Right renal cortex interstitium (tissue), 3 donors: ENCODE measurements at regions not wholly inside any gene's neighbourhood (a gene's known extent, or its start where the extent isn't known, plus 50 kb on each side); places are given as distances from the start of the nearest gene placed in this dataset.
"Not testable (repeated sequence)": the region's sequence is repeated elsewhere in the genome, so short reads cannot be mapped to it uniquely, and the experiment has no call there.

Experiments used
- DNase-seq, 3 donors: peaks; one replicate each; pipeline ENCODE4 v3.0.0-alpha.2; 2013; ENCODE audit warnings: low read depth in 3 of 3, low spot score in 2 of 3

DNA sequence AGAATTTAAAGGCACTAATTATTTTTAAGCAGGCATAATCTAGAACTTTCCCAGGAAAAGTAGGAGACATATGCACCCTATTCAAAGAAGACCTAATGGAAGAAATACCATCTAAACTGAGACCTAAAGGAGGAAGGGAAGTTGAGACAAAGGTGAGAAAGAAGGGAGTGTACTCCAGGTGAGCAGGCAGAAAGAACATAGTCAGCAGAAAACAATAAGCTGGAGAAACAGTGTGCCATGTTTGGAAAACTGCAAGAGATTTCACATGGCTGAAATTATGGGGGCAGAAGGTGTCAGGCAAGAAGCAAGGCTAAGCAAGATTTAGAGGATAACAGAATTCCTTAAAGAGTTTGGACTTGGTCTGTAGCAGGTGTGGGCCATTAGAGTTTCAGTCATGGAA lies 167.0 kb upstream of the USP25 start:
- DNase-seq = no peak

DNA sequence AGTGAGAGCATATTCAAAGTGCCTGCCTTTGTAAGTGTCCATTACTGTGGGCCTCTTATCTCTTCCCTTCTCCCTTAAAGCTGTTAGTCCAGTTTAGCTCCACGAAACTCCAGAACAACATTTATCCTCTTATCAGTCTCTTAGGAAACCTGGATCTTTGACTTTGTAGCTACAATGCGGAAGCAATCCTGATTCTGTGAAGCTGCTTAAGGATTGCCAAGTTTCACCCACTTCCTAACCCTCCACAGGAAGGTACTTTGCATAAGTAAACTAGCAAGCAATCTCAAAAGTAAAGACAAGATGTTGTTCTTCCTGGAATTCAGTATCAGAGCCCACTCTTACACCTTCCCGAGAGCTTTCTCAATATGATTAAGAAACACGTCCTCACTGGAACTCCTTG lies 164.9 kb upstream of the USP25 start:
- no peak for DNase-seq

DNA sequence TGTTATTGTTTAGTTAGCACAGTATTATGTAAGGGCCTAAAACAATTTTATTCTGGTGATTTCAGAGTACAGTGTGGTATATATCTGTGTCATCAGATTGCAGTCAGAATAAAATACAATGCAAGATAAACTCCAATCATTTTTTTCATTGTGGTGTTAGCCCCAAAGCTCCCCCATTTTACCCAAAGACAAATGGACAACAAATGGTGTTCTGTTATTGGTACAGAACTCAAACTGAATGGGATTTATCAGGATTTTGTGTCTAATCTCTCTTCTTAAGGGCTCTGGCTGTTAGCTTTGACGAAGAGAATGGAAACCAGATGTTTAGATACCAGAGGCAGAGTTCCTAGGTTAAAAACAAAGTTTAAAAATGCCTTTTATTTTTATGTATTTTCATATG lies 163.1 kb upstream of the USP25 start:
- DNase-seq = no peak

DNA sequence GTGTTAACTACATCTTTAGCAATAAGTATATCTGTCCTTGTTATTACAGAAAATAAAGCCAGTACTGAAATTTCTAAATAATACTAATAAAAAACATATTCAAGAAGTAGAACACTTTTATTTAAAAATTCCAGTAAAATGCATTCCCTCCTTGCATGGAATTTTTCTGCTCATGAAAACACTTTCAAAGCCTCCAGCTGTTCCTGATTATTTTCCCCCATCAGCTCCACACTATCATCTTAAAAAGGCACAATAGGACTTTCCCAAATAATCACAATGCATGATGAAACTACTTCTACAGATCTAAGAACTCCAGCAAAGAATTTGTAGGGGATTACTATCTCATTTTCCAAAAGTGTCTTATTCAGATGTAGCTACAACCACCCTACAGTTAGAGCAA lies 162.6 kb upstream of the USP25 start:
- no peak for DNase-seq

DNA sequence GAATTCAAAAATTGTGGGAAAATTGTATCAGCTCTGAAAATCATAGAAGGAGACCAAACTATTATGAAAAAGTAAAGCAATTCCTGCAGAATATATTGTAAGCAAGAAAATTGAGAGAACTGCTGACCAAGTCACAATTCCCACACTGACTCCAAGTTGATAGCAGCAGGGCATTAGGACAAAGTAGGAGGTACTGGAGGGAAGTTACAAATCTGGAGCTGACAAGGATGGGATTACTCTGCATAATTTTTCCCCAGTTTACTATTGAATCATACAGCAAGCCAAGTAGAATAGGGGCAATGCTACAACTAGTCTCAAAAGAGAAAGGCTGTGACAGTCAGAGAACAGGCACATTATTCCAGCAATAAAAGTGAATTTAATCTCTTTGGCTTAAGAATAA lies 161.3 kb upstream of the USP25 start:
- no peak for DNase-seq

DNA sequence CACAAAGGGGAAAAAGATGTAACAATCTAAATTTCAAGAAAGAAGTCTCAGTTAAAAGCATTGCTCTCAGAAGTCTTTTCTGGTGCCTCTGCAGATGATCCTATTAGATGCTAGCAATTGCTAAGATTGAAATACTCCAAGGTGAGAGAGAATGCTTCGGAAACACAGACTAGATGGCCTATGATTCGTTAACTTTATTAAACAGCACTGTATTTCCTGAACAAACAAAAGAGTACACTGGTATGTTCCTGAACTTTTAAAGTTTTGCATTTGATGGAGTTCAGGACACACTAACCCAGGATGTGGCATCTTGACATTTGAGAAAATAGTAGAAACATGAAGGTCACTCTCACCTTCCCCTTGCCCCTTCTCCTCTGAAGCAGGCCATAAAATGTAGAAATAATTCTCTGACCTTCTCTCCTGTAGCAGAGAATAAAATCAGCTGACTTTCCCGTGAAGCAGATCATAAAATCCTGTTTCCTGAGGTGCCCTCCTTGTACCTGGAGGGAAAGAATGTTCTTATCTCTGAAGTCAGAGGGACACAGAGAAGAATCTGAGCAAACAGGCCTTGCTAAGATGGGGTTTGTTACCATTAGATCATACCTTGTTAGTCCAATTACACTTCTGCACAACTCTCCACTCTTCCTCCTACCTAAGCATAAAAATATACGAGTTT lies 142.9 kb upstream of the USP25 start:
- no peak for DNase-seq

DNA sequence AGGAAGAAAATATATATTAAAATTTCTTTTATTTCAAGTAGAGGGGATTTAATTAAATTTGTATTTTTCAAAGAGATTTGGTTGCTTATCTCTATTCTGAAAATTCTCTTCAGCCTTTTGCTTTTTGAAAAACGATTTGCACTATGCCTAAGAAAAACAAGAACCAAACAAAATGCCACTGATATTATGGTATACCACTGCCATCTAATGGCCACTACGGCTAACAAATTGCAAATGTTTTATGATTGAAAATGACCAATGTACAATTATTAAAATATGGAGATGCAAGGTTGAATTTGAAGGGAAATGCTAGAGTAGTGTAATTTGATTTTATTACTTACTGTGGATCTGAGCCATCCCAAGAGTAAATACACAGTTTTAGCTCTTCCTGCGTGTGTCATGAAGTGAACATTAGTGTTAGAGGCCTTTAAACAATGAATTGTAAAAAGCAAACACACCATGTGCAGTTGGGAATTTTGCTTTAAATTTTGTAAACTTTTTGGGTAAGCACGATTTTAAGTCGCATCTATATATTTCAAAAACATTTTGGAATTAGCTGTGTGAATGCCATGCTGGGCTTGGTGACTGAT lies 137.4 kb upstream of the USP25 start:
- DNase-seq = peak in 2 of 3 donors; percentile 23 to 27

DNA sequence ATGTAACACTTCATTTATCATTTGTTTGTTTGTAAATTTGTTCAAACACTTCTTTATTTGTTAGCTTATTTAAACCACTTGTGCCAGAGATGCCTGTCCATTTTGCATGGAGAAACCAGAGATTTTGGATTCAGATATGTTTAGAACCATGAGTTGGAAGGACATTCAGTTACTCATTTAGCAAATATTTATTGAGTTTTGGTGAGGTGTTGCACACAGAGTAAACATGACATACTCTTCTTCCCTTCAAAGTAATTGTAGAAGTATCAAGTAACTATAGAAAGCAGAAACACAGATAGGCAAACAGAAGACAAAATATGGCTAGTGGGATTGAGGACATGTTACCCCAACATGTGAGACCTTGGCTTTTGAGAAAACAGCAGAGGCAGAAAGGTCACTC lies 136.8 kb upstream of the USP25 start:
- no peak for DNase-seq

DNA sequence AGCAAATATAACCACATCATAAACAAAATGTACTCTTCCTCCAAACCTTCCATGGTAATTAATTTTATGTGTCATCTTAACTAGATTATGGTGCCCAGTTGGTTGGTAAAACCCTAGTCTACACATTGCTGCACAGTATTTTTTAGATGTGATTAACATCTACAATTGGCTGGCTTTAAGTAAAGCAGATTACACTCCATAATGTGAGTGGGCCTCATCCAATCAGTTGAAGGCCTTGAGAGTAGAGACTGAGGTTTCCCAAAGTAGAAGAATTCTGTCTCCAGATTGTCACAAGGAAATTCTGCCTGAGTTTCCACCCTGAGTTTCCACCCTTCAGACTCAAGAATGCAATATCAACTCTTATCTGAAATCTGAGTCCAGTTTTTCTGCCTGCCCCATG lies 128.4 kb upstream of the USP25 start:
- DNase-seq = no peak

DNA sequence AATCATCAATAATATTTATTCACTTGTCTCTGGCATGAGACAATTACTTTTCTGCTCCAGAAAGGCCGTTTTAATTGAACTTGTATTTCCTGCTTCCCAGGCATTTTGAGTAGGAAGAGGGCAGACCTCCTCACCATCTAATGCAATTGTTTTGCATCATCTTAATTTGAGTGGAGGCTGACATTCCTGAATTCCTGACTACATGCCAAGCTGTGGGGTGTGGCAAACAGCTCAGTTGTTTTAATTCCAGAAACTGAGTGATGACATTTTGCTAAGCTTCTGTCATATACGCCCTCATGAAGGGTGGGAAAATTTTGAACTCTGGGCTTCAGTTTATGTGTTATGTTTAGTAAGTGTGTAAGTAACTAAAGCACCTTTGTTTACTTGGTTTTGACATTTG lies 125.4 kb upstream of the USP25 start:
- no peak for DNase-seq

DNA sequence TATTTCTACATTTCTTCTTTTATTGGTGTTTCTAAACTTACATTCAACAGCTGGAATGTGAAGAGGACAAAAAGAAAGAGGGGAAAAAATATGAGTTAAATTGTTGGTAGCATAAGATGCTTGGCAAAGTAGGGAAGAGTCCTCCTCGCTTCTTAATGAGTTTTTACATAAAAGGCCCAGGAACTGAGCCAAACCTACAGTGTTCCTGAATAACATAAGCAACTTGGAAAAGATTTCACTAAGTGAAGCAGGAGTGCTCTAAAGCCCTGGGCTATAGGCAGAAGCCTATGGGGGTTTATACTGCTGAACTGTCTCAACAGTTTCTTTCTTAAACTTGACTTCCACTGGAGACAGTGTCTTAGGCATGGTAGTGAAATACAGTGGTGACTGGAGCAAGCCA lies 115.0 kb upstream of the USP25 start:
- DNase-seq = no peak

DNA sequence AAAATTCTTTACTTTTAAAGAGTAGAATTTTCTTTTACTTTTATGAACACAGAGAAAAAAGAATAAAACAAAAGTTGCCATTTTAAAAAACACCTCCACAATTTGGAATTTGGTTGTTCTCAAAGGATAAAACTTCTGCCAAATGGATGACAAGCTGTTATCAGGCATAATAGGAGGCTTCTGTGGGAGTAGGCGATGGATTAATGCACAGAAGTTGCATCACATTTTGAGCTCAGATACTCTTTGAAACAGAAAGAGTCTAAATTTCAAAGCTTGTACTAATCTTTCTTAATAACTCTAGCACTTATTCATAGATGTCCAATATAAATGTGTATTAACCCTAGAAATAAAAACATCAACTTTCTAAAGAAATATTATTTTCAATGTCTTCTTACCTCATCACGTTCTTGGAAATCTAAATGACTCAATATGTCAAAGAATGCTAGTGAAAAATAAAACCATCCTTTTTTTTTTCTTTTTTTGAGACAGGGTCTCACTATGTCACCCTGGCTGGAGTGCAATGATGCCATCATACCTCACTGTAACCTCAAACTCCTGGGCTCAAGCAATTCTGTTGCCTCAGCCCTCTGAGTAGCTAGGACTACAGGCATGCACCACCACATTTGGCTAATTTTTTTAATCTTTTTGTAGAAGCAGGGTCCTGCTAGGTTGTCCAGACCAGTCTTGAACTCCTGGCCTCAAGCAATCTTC lies 112.8 kb upstream of the USP25 start:
- no peak for DNase-seq

DNA sequence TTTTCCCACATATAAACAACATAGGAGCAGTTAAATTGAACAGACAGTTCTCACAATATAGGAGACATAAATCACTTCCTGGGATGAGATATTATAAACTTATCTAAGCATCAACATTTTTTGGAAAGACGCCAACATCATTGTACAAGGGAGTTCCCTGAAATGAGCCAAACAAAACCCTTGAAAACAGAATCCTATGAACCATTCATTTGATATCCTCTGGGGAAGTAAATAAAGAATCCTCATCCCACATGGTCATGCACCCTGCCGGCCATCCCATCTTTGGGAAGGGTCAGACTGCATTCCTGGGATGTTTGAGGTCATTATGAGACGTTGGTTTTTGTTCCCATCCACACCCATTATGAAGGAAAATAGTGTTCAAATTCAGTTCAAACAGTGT lies 111.8 kb upstream of the USP25 start:
- no peak for DNase-seq

DNA sequence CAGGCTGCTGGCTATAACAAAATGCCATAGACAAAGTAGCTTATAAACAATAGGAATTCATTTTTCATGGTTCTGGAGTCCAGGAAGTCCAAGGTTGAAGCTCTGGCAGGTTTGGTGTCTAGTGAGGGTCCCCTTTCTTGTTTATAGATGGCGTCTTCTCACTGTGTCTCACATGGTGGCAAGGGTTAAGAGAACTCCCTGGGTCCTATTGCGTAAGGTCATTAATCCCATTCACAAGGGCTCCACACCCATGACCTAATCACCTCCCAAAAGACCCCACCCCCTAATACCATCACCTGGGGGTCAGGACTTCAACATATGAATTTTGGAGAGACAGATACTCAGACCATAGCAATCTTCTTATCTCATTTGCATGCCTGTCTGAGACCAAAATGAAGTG lies 108.9 kb upstream of the USP25 start:
- DNase-seq = no peak

DNA sequence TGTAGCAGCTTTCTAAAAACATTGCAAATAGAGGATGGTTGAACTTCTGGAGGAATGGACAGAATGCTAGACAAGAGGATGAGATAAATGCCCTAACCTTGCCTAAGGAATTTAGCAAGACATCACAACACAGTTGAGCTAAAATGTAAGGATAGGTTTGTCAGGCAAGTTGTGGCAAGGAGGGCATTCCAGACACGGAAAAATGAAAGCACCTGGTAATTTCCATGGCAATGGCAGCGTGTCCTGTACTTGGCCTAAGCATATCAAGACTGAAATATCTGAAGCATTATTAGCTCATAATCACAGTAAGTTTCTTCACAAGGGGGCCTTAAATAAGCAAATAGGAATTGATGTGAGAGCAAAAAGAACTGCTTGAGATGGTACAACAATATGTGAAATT lies 105.1 kb upstream of the USP25 start:
- DNase-seq = no peak

DNA sequence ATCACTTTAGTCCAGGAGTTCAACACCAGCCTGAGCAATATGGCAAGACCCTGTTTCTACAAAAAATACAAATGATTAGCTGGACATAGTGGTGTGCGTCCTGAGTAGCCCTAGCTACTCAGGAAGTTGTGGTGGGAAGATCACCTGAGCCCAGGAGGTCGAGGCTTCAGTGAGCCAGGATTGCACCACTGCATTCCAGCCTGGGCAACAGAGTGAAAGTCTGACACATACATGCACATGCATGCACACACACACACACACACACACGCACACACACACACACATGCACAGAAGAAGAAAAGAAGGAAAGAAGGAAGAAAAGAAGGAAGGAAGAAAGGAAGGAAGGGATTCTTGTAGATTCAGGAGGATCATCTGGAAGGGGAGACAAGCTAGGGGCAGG lies 104.4 kb upstream of the USP25 start:
- DNase-seq = no peak

DNA sequence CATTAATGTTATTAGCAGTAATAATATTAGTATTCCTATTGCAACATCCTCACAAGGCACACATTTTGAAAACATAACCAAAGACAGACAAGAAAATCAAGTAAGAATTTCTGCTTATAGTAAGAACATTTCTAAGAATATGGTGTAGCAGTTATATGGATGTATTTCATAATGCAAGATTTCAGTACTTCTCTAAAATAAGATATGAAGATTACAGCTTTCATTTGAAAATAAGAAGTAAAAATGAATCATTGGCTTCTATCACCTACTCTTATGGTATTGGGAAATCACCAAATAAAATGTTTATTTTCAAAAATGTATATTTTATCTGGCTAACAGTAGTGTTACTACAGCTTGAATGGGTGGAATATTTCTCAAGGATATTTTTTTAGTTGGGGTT lies 103.8 kb upstream of the USP25 start:
- DNase-seq = no peak

DNA sequence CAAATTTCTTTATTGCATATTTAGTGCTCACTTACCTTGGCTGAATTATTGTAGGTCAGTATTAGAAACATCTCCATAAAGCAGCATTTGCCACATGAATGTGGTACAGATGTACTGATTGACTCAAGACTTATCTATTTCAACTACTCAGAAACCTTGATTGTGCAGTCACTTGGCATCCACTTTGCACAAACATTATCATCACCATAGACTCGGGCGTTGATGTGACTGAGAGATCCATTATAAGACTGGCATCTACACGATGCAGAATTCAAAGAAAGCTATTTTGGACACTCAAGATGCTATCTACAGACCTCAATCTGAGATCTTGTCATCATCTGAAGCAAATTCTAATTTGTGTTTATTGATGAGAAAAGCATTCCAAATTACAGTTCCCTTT lies 102.8 kb upstream of the USP25 start:
- DNase-seq = no peak

DNA sequence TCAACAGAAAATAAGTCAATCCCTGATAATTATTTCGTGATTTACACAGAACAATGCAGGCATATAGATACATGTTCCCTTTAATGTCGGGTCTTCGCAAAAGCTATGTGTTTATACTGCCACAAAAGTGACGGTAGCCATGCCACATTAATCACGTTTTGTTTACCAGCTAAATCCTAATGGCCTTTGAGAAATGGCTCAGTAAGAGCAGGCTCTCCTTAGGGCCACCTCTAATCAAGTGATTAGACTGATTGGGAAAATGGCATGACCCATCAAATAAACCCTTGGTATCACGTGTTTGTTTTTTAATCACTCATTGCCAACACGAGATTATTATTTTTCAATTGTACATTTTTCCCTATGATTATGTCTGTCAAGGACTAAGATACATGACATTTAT lies 102.0 kb upstream of the USP25 start:
- DNase-seq = no peak

DNA sequence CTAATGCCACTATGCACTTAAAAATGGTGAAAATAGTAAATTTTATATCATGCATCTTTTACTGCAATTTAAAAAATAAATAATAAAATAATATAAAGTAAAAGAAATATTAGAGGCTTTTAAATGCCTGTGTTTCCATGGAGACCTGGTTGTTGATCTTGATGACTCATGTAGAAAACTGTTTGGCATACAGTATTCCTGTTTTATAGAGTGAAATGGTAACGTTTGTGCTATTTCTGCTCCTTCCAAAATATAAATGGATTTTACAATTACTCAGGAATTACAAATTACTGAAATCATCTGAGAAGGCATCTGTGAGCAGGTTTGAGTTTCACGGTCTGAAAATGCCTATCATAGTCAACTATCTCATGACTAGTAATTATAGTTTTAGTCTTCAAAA lies 98.4 kb upstream of the USP25 start:
- no peak for DNase-seq

DNA sequence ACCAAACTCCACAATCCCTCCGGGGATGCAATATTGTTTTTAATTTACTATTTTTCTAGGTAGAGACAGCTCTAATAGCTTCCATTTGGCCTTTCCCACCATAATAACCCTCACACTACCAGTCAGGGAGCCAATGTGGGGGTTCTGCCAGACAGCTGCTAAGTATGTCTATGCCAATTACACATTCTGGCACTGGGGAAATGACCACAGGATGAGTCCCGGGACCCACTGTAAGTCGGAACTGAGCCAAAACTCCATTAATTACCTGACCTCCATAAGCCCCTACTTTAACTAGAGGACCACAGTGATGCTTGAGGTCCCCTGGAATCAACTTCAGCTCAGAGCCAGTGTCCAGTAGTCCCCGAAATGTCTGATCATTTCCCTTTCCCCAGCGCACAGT lies 95.2 kb upstream of the USP25 start:
- DNase-seq = not testable (repeated sequence)

DNA sequence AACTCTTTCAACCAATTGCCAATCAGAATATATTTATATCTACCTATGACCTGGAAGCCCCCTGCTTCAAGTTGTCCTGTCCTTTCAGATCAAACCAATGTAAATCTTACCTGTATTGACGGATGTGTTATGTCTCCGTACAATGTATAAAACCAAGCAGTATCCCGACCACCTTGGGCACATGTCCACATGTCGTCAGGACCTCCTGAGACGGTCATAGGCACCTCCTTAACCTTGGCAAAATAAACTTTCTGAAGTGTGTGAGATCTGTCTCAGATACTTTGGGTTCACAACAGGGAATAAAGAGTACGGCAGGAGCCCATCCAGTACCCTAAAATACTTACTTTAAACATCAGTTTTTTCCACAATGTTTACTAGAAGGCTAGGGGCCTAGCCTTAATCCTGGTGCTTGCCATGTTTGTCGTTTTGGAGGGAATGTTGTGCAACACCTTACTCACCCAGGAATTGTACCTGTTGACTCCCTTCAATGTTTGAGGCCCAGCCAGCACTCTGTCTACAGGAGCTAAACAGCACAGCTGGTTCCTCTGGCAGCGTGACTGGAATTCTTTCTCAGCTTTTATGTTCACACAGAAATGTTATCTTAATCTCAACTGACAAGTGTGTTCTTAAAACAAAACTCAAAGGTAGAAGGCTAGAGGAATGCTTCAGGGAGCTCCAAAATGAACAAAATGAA lies 90.8 kb upstream of the USP25 start:
- DNase-seq = no peak
